DMS53 treated with DMSO at 0.1 percent for 48 hours (cell line): ENCODE measurements at regions not wholly inside any gene's neighbourhood (a gene's known extent, or its start where the extent isn't known, plus 50 kb on each side); places are given as distances from the start of the nearest gene placed in this dataset.
"Not testable (repeated sequence)": the region's sequence is repeated elsewhere in the genome, so short reads cannot be mapped to it uniquely, and the experiment has no call there.

Source experiments
- DNase-seq: peaks from one replicate; lab custom pipeline; 2025; ENCODE audit not compliant: unreplicated experiment; lab: John Stamatoyannopoulos, UW

- no peak for DNase-seq
Measured at GRCh38 chr7:115227473-115228235, 305.8 kb downstream of the MDFIC start.

- DNase-seq, result no peak
Measured at GRCh38 chr7:115226410-115226809, 304.5 kb downstream of the MDFIC start.

GRCh38 chr7:115224922-115225321 lies 303.0 kb downstream of the MDFIC start:
- no peak for DNase-seq

GRCh38 chr7:115223959-115224358 lies 302.1 kb downstream of the MDFIC start:
- no peak for DNase-seq

GRCh38 chr7:115221456-115221855 lies 299.6 kb downstream of the MDFIC start:
- no peak for DNase-seq

GRCh38 chr7:115218076-115218475 lies 296.2 kb downstream of the MDFIC start:
- no peak for DNase-seq

GRCh38 chr7:115217373-115217772 lies 295.5 kb downstream of the MDFIC start:
- DNase-seq, result no peak

- no peak for DNase-seq
Measured at GRCh38 chr7:115216652-115217051, 294.8 kb downstream of the MDFIC start.

- no peak for DNase-seq
Measured at GRCh38 chr7:115211171-115211570, 289.3 kb downstream of the MDFIC start.

- no peak for DNase-seq
Measured at GRCh38 chr7:115210552-115210951, 288.7 kb downstream of the MDFIC start.

- DNase-seq, result no peak
Measured at GRCh38 chr7:115208710-115209560, 287.0 kb downstream of the MDFIC start.

- not testable (repeated sequence) for DNase-seq
Measured at GRCh38 chr7:115206374-115206773, 284.5 kb downstream of the MDFIC start.

GRCh38 chr7:115198143-115198542 lies 276.2 kb downstream of the MDFIC start:
- no peak for DNase-seq

GRCh38 chr7:115195208-115195607 lies 273.3 kb downstream of the MDFIC start:
- no peak for DNase-seq

- peak; percentile 89 for DNase-seq
Measured at GRCh38 chr7:115191526-115191925, 269.6 kb downstream of the MDFIC start.

GRCh38 chr7:115183431-115184057 lies 261.6 kb downstream of the MDFIC start:
- no peak for DNase-seq

- no peak for DNase-seq
Measured at GRCh38 chr7:115178835-115179234, 256.9 kb downstream of the MDFIC start.

- no peak for DNase-seq
Measured at GRCh38 chr7:115177823-115178222, 255.9 kb downstream of the MDFIC start.

GRCh38 chr7:115177103-115177502 lies 255.2 kb downstream of the MDFIC start:
- no peak for DNase-seq

GRCh38 chr7:115172397-115172796 lies 250.5 kb downstream of the MDFIC start:
- DNase-seq, result not testable (repeated sequence)

- DNase-seq, result no peak
Measured at GRCh38 chr7:115153769-115154477, 232.0 kb downstream of the MDFIC start.
